Lower leg skin (tissue), 3 donors: ENCODE measurements at regions not wholly inside any gene's neighbourhood (a gene's known extent, or its start where the extent isn't known, plus 50 kb on each side); places are given as distances from the start of the nearest gene placed in this dataset.

Experiments used
- POLR2A ChIP-seq, 2 donors: fragments of 450-650 bp; IDR thresholded peaks; one replicate each; pipeline ENCODE4 v1.6.1; 2016 to 2017; ENCODE audit warnings: antibody characterized with exemption in 2 of 2, mild to moderate bottlenecking in 1 of 2, moderate library complexity in 1 of 2
- TF ChIP-seq, protein P1 (sequence below), 3 donors: fragments of 450-650 bp; IDR thresholded peaks; one replicate each; pipeline ENCODE4 v1.5.1; 2016; ENCODE audit warnings: antibody characterized with exemption in 3 of 3, mild to moderate bottlenecking in 3 of 3, moderate library complexity in 2 of 3

- TF ChIP-seq, protein P1, sequence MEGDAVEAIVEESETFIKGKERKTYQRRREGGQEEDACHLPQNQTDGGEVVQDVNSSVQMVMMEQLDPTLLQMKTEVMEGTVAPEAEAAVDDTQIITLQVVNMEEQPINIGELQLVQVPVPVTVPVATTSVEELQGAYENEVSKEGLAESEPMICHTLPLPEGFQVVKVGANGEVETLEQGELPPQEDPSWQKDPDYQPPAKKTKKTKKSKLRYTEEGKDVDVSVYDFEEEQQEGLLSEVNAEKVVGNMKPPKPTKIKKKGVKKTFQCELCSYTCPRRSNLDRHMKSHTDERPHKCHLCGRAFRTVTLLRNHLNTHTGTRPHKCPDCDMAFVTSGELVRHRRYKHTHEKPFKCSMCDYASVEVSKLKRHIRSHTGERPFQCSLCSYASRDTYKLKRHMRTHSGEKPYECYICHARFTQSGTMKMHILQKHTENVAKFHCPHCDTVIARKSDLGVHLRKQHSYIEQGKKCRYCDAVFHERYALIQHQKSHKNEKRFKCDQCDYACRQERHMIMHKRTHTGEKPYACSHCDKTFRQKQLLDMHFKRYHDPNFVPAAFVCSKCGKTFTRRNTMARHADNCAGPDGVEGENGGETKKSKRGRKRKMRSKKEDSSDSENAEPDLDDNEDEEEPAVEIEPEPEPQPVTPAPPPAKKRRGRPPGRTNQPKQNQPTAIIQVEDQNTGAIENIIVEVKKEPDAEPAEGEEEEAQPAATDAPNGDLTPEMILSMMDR (IDR thresholded peaks at IDR 0.05), result no peak
- TF ChIP-seq POLR2A (IDR thresholded peaks at IDR 0.05), result no peak
Measured at GRCh38 chr5:67795781-67796477, 419.6 kb upstream of the PIK3R1 start.
